GM12873 (cell line): ENCODE measurements at regions not wholly inside any gene's neighbourhood (a gene's known extent, or its start where the extent isn't known, plus 50 kb on each side); places are given as distances from the start of the nearest gene placed in this dataset.

Experiments
- CTCF ChIP-seq: IDR thresholded peaks from 2 replicates; pipeline ENCODE4 v1.5.1; 2012; ENCODE audit warnings: low read depth, mild to moderate bottlenecking, moderate library complexity, low read length, control low read depth; ENCODE audit not compliant: insufficient read depth; ENCODE audit errors: missing control alignments

DNA sequence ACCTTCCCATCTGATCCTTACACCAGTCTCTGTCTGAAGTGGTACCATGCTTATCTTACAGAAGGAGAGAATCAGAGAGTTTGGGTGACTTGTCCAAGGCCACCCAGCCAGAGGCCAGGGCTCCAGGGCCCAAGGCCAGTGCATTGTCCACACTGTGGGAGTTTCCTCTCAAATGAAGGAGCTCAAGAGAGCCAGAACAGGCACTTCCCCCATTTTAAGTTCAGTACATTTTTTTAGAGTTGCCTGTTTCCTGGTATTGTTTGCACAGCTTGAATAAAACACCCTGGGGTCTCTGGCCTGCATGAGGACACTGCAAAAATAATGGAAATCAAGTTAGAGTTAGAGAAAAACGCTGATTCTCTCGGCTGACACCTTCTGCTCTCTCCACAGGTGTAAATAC is 284.0 kb downstream of the SQOR start:
- TF ChIP-seq CTCF: no peak

GRCh38 chr15:45919806-45920205 is 285.0 kb downstream of the SQOR start:
- TF ChIP-seq CTCF: no peak

DNA sequence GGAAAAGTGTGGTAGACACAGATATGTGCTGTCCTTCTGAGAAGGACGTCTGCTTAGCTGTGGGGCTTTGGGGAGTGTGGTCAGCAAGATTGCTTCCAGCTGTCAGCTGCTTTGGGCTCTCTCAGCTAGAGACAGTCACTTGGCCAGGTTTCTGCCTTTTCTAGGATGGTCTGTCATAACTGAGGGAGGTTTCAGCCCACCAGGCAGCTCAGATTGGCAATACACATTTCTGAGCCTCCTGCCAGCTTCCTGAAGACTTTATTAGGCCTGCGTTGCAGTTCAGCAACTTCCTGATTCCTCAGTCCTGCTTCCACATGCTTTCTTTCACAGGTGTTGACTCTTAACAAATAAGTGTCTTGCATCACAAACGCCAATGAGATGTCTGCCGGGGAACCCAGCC is 286.5 kb downstream of the SQOR start:
- TF ChIP-seq CTCF: no peak

DNA sequence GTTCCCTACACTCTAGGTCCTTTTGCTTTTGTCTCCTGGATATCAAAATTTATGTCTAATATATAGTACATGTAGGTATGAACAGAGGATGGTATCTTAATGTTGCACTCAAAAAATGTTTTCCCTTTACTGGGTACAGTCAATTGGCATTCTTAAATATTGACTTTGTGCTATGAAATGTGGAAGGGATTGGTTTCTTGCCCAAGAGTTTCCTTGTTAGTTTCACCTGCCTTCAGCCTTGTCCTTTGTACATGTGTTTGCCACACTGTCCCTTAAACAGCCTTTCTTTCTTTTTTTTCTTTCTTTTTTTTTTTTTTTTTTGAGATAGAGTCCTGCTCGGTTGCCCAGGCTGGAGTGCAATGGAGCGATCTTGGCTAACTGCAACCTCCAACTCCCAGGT is 287.1 kb downstream of the SQOR start:
- no peak for TF ChIP-seq CTCF

DNA sequence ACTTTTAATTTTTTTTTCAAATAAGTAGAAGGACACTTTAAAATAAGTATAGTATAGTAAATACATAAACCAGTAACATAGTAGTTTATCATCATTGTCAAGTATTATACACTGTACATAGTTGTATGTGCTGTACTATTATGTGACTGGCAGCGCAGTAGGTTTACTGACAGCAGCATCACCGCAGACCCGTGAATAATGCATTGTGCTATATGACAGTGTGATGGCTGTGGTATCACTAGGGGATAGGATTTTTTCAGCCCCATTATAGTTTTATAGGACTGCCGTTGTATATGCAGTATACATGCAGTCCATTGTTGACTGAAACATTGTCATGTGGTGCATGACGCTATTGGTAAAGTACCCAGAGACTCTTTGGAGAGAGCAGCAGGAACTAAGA is 306.5 kb downstream of the SQOR start:
- no peak for TF ChIP-seq CTCF

GRCh38 chr15:45943240-45943639 is 308.4 kb downstream of the SQOR start:
- TF ChIP-seq CTCF: no peak

DNA sequence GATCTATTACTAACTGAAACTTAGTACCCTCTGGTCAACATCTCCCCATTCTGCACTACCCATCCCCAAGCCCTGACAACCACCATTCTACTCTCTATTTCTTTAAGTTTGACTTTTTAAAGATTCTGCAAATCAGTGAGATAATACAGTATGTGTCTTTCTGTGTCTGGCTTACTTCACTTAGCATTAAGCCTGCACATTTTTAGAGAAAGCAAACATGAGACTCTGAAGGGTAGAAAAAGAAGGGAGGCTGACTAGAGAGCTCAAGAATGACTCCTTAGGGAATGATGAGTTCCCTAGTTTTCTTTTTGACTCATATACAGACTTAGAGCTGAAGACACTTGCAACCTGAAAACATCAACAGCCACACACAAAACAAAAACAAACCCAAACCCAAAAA is 311.3 kb downstream of the SQOR start:
- TF ChIP-seq CTCF: no peak
